NCI-H2227 (cell line): ENCODE measurements at regions not wholly inside any gene's neighbourhood (a gene's known extent, or its start where the extent isn't known, plus 50 kb on each side); places are given as distances from the start of the nearest gene placed in this dataset.
"Not testable (repeated sequence)": the region's sequence is repeated elsewhere in the genome, so short reads cannot be mapped to it uniquely, and the experiment has no call there.

ENCODE experiments used
- DNase-seq: peaks from one replicate; lab custom pipeline; 2025; ENCODE audit not compliant: unreplicated experiment; lab: John Stamatoyannopoulos, UW

DNA sequence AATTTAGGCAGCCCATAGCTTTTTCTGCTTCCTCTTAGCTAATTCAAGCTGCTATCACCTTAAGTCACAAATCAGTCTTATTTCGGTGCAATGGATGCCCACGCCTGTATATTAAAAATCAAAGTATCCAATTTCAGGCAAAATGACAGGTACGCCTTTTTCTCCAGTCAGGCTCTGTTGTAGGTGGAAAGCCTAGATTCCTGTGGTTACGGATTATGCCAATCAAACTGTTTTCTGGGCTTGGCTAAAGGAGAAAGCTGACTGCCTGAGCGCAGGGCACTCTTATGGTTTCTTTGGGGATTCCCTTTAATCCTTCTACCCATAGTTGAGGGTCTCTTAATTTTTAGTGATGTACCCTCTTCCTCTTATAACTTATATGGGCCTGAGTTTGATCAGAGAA lies 550.5 kb downstream of the PDHA2 start:
- no peak for DNase-seq

DNA sequence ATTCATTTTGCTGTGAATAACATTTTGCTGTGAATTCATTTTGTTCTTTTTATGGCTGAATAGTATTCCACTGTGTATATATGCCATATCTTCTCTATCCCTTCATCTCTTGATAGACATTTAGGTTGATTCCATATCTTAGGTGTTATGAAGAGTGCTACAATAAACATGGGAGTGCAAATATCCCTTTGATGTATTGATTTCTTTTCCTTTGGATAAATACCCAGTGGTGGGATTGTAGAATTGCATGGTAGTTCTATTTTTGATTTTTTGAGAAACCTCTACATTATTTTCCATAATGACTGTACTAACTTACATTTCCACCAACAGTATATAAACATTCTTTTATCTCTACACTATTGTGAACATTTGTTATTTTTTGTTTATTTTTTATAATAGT lies 555.9 kb downstream of the PDHA2 start:
- DNase-seq, result no peak

DNA sequence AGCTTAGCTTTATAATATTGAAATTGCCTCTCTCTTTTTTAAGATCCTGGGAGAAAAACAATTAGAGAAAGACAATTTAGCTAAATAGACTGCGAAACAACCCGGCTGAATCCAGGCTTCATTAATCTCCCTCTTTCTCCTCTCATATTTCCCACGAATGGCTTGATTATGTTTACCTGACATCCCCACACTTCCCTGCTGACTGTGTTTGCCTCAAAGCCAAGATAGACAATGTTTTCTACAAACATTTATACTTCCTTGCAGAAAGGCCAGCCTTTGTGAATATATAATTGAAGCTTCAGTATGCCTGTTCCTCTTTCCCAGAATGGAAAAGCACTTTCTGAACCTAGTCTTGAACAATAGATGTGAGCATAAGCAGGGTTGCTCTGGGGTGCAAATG lies 566.8 kb downstream of the PDHA2 start:
- no peak for DNase-seq

DNA sequence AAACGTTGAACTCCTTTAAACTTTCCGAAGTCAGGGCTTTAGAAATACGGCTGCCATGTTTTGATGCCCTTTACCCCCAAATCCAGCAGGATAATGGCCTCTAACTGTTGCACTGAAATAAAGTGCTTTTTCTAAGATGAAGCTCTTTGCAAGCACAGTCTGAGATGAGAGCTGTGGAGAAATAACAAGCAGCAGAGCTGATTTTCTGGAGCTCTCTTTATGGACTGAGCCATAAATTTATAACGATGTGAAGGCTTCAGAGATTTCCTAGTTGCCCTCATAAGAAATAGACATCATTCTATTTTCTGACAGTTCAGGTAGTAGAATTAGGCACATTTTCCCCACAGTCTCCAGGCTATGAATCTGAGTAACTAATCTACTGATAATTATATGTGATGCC lies 567.3 kb downstream of the PDHA2 start:
- peak; percentile 29 for DNase-seq

DNA sequence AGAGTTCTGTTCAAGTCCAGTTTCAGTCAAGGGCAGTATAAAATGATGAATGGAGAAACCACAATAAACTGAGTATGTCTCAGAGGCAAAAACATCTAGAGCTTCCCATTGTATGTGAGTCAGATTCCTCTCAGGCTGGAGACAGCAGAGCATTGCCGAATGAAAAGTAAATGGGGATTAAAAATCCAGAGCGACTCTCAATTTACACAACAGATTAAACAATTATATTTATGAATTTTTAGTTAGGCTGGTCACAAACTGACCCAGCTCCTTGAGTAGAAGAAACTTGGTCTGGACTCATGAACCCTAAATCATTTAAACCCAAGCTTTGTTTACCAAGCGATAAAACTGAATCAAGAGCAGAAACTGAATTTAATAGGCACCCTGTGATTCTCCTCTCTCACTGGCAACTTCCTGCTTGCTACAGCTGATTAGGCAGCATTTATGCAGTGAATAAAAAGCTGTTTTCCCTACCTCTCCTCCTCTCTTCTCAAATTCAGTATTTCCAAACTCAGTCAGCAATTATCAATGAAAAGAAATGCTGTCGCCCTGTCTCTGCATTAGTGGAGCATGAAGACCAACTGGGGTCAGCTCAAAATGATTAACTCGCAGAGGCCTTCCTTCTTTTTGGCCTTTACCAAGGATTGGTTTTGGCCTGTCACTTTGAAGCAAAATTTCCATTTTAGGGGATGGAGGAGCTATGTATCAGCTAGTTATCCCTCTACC lies 568.0 kb downstream of the PDHA2 start:
- peak; percentile 6 for DNase-seq

DNA sequence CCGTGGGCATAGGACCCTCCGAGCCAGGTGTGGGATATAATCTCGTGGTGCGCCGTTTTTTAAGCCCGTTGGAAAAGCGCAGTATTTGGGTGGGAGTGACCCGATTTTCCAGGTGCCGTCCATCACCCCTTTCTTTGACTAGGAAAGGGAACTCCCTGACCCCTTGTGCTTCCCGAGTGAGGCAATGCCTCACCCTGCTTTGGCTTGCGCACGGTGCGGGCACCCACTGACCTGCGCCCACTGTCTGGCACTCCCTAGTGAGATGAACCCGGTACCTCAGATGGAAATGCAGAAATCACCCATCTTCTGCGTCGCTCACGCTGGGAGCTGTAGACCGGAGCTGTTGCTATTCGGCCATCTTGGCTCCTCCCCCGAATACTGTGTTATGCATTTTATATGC lies 575.0 kb downstream of the PDHA2 start:
- DNase-seq, result not testable (repeated sequence)

DNA sequence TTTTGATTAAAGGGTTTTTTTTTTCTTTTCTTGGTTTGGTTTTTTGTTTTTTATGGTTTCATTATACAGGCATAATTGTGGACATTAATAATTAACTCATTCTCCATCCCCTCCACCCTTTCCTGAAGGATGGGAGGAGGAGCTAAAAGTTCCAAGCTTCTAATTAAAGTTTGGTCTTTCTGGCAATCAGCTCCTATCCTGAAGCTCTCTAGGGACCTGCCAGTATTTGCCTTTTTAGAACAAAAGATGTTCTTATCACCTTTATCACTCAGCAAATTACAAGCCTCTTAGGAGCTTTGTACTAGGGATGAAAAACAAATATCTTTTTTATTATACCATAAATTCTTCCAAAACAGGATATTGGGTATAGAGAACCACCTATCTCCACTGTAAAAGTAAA lies 589.8 kb downstream of the PDHA2 start:
- DNase-seq, result no peak

- no peak for DNase-seq
These were observed 591.2 kb downstream of the PDHA2 start for GRCh38 chr4:96431094-96431493.

GRCh38 chr4:96448315-96448872 lies 608.5 kb downstream of the PDHA2 start:
- no peak for DNase-seq

- DNase-seq, result no peak
These were observed 615.3 kb downstream of the PDHA2 start for GRCh38 chr4:96455045-96455720.

DNA sequence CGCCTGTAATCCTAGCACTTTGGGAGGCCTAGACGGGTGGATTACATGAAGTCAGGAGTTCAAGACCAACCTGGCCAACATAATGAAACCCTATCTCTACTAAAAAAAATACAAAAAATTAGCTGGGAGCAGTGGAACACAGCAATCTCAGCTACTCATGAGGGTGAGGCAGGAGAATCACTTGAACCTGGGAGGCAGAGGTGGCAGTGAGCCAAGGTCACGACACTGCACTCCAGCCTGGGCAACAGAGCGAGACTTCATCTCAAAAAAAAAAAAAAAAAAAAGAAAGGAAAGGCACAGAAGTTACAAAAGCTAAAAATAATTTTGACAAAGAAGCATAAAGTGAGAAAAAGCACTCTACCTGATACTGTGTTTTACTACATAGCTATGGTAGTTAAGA lies 618.1 kb downstream of the PDHA2 start:
- not testable (repeated sequence) for DNase-seq

- DNase-seq, result no peak
These were observed 619.2 kb downstream of the PDHA2 start for GRCh38 chr4:96459105-96459504.

DNA sequence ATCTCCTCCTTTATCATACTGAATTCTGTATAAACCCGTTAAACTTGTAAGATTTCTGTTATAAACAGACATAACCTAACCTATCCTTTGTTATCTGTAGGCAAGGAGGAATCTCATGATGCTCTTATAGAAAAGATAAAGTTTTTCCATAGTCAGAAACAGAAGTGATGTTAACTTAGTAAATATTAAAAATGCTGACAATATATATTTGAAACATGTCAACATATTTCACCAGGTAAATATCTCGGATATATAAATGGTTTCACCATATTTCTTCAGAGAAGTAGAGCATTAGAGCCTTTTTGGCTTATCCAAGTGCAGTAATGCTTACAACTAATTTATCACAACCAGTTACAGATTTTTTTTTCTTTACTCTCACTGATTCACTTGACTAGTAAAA lies 625.9 kb downstream of the PDHA2 start:
- DNase-seq, result no peak

DNA sequence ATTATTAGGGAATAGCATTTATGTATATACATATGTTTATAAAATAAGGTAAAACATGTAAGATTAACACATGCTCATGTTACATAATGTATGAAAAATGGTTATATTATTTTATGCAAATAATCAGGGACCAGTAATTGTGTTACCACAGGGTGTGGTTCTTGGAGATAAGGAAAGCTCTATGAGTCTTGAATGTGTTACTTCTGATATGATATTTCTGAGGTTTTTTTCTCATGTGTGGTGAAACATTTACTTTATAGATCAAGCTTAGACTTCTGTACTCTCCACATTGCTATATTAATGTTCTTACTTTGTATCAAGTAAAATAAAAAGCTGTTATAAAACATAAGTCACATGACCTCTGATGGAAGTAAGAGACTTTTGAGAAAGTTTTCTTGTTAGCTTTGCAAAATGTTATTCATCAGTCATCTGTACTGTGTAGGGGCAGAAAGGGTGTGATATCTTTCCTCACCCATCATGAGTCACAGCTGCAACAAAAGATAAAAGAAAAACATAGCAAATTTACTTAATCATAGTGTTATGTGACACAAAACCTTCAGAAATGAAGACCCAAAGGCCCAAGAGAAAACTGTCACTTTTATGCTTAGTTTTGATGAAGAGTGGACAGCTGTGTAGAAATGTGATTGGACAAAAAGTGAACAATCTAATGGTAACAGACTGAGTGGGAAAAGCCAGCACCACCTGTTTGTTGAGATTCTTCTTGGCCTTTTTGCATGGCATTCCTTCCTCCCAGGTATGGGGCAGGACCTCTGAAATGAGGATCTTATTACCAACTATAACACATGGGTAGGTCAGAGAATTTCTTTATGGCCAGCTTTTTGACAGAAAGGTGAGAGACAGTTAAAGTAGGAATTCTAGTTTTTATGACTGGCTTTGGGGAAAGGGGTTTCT lies 632.3 kb downstream of the PDHA2 start:
- no peak for DNase-seq

GRCh38 chr4:96473246-96473645 lies 633.4 kb downstream of the PDHA2 start:
- no peak for DNase-seq

GRCh38 chr4:96483308-96484030 lies 643.6 kb downstream of the PDHA2 start:
- no peak for DNase-seq

DNA sequence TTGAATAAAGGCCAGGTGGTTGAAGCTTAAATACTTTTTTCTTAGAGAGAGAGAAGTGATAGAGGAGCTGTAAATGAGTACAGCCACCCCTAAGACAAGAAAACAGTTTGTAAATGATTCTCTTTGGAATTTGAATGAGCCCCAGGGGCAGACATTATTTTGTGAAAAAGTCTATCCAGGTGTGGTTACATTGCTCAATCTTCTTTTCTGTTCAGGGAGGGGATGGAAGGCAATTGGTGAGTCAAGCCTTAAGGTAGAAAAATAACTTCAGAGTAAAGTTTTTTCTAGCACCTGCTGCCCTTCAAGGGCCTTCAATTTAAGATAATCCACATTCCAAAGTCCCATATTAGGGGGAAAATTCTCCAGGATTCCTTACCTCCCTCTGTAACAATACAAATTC lies 646.7 kb downstream of the PDHA2 start:
- DNase-seq, result no peak

DNA sequence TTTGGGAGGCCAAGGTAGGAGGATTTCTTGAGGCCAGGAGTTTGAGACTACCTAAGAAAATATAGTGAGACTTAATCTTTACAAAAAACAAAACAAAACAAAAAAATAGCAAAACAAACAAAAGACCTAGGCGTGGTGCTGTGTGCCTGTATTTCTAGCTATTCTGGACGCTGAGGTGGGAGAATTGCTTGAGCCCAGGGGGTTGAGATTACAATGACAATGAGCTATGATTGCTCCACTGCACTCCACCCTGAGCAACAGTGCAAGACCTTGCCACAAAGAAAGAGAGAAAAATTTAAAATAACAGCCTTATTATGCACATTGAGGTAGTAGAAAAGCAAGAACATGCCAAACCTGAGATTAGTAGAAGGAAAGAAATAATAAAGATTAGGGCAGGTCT lies 657.7 kb downstream of the PDHA2 start:
- no peak for DNase-seq

- no peak for DNase-seq
These were observed 664.5 kb downstream of the PDHA2 start for GRCh38 chr4:96504386-96504785.

- DNase-seq, result no peak
These were observed 669.3 kb downstream of the PDHA2 start for GRCh38 chr4:96509039-96509741.
